PC-9 (cell line): ENCODE measurements at regions not wholly inside any gene's neighbourhood (a gene's known extent, or its start where the extent isn't known, plus 50 kb on each side); places are given as distances from the start of the nearest gene placed in this dataset.

Experiments
- BruUV-seq: library from RNA; stranded (reverse); fragments of 400-500 nt; replicated peaks from 2 replicates; lab custom pipeline; 2021; lab: Mats Ljungman, UMichigan
- CTCF ChIA-PET: fragments of 300-600 bp; sonication (Branson Sonifier 250); formaldehyde crosslinking; loops from one replicate; lab custom pipeline; 2022; ENCODE audit warnings: antibody characterized with exemption; lab: Charles Lee
- POLR2A ChIA-PET: fragments of 300-600 bp; sonication (Branson Sonifier 250); formaldehyde crosslinking; loops from one replicate; lab custom pipeline; 2022; ENCODE audit warnings: antibody characterized with exemption; ENCODE audit not compliant: unreplicated experiment; lab: Charles Lee
- DNase-seq, 2 experiments: peaks; one replicate each; pipeline versions ENCODE4 v3.0.0 to v3.0.0-alpha.2; 2015 to 2022; ENCODE audit warnings: mixed read lengths in 1 of 2
- H2AFZ ChIP-seq: fragments of 200-600 bp; sonication (generic); 2 replicates; pipeline ENCODE4 v1.8.1; 2017; ENCODE audit warnings: antibody characterized with exemption
- H3F3A ChIP-seq: fragments of 200-600 bp; sonication (generic); 2 replicates; pipeline ENCODE4 v1.8.1; 2017; ENCODE audit warnings: antibody characterized with exemption, mild to moderate bottlenecking, low read depth; ENCODE audit not compliant: insufficient read depth
- H3K27ac ChIP-seq: fragments of 200-600 bp; sonication (generic); 2 replicates; pipeline ENCODE4 v1.6.1; 2016; ENCODE audit warnings: mixed run types
- H3K27me3 ChIP-seq: fragments of 200-600 bp; sonication (generic); 2 replicates; pipeline ENCODE4 v1.6.1; 2016; ENCODE audit warnings: low read depth, mixed run types; ENCODE audit not compliant: insufficient read depth
- H3K36me3 ChIP-seq: fragments of 200-600 bp; sonication (generic); 2 replicates; pipeline ENCODE4 v1.6.1; 2016; ENCODE audit warnings: low read depth, mixed run types
- H3K4me1 ChIP-seq: fragments of 200-600 bp; sonication (generic); replicated peaks from 2 replicates; pipeline ENCODE4 v1.6.1; 2016; ENCODE audit warnings: mixed run types; ENCODE audit not compliant: insufficient read depth
- H3K4me2 ChIP-seq: fragments of 200-600 bp; sonication (generic); 2 replicates; pipeline ENCODE4 v1.6.1; 2017; ENCODE audit warnings: mixed run types
- H3K4me3 ChIP-seq: fragments of 200-600 bp; sonication (generic); 2 replicates; pipeline ENCODE4 v1.6.1; 2016; ENCODE audit warnings: mixed run types
- H3K79me2 ChIP-seq: fragments of 200-600 bp; sonication (generic); 2 replicates; pipeline ENCODE4 v1.6.1; 2017; ENCODE audit warnings: low read depth, mixed run types
- H3K9me2 ChIP-seq: fragments of 200-600 bp; sonication (generic); 2 replicates; pipeline ENCODE4 v1.8.1; 2017; ENCODE audit warnings: mild to moderate bottlenecking; ENCODE audit not compliant: insufficient read depth
- H3K9me3 ChIP-seq: fragments of 200-600 bp; sonication (generic); 2 replicates; pipeline ENCODE4 v1.8.1; 2016; ENCODE audit warnings: low read depth; ENCODE audit not compliant: insufficient read depth
- H4K20me1 ChIP-seq: fragments of 200-600 bp; sonication (generic); 2 replicates; pipeline ENCODE4 v1.8.1; 2017; ENCODE audit not compliant: insufficient read depth
- EZH2 ChIP-seq: fragments of 200-600 bp; sonication (generic); IDR thresholded peaks from 2 replicates; pipeline ENCODE4 v1.8.0; 2017; ENCODE audit warnings: antibody characterized with exemption, low read depth
- intact Hi-C: fragments of 100-400 bp; cut with micrococcal nuclease; formaldehyde crosslinking; loops from one replicate; pipeline ENCODE4 v1.10.0; 2022; ENCODE audit not compliant: unreplicated experiment
- TF ChIP-seq, protein P1 (sequence below): fragments of 200-600 bp; sonication (generic); conservative IDR thresholded peaks from 2 replicates; pipeline ENCODE4 v1.6.1; 2017; ENCODE audit warnings: mixed run types, antibody characterized with exemption, mild to moderate bottlenecking, moderate library complexity

DNA sequence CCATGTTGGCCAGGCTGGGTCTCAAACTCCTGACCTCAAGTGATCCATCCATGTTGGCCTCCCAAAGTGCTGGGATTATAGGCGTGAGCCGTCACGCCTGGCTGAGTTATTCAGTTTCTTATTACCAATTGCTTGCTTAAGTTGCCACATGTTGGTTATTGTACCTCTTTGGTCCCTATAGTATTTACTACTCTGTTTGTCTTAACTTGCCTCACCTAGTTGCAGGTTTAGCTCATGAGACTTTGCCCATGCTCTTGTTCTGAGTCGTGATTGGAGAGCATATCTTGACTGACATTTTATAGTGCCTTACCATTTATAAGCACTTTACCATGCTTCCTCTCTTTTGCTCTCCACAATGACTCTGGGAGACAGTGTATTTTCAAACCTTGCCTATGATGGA, 134.2 kb upstream of the HDGFL1 start:
- H3K36me3 ChIP-seq, result no peaks in the 10 kb centered on the region
- TF ChIP-seq, protein P1, sequence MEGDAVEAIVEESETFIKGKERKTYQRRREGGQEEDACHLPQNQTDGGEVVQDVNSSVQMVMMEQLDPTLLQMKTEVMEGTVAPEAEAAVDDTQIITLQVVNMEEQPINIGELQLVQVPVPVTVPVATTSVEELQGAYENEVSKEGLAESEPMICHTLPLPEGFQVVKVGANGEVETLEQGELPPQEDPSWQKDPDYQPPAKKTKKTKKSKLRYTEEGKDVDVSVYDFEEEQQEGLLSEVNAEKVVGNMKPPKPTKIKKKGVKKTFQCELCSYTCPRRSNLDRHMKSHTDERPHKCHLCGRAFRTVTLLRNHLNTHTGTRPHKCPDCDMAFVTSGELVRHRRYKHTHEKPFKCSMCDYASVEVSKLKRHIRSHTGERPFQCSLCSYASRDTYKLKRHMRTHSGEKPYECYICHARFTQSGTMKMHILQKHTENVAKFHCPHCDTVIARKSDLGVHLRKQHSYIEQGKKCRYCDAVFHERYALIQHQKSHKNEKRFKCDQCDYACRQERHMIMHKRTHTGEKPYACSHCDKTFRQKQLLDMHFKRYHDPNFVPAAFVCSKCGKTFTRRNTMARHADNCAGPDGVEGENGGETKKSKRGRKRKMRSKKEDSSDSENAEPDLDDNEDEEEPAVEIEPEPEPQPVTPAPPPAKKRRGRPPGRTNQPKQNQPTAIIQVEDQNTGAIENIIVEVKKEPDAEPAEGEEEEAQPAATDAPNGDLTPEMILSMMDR, result no peak
- TF ChIP-seq EZH2, result no peak
- H3K27ac ChIP-seq, result no peak overlapping the region
- H2AFZ ChIP-seq, result no peak overlapping the region
- H4K20me1 ChIP-seq, result no peaks in the 10 kb centered on the region
- no peak for DNase-seq
- no peaks in the 10 kb centered on the region for H3K79me2 ChIP-seq
- no TSS peak for BruUV-seq
- no peaks in the 10 kb centered on the region for H3K4me1 ChIP-seq
- H3F3A ChIP-seq, result no peaks in the 10 kb centered on the region
- no peaks in the 10 kb centered on the region for H3K27me3 ChIP-seq
- ChIA-PET POLR2A (no interaction called here), CTCF (no interaction called here)
- no peak overlapping the region for H3K4me3 ChIP-seq
- H3K9me3 ChIP-seq, result no peaks in the 10 kb centered on the region
- H3K9me2 ChIP-seq, result no peaks in the 10 kb centered on the region
- no peak overlapping the region for H3K4me2 ChIP-seq
- intact Hi-C loops, result no loop called here

DNA sequence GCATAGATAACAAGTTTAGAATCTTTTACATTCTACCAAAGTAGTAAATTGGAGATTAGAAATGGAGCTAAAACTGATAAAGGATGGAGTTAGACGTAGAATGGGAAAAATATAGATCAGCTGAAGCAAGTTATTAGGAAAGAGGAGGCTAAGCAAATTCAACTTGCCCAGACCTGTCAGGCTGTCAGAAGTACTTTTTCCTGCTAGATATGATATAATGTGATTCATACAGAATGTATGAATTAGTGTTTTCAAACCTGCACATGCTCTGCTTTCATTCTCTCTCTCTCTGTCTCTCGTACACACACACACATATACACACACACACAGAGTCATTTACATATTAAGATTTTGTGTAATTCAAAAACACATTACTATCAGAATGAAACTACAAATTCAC, 133.2 kb upstream of the HDGFL1 start:
- Histone ChIP-seq H2AFZ (no peak overlapping the region), H3K36me3 (no peaks in the 10 kb centered on the region), H3K4me3 (no peak overlapping the region), H4K20me1 (no peaks in the 10 kb centered on the region), H3K4me2 (no peak overlapping the region), H3K4me1 (no peaks in the 10 kb centered on the region), H3K27me3 (no peaks in the 10 kb centered on the region), H3K27ac (no peak overlapping the region), H3K9me2 (no peaks in the 10 kb centered on the region), H3F3A (no peaks in the 10 kb centered on the region), H3K79me2 (no peaks in the 10 kb centered on the region), H3K9me3 (no peaks in the 10 kb centered on the region)
- TF ChIP-seq, protein P1, result no peak
- no peak for TF ChIP-seq EZH2
- ChIA-PET CTCF (no interaction called here), POLR2A (no interaction called here)
- no TSS peak for BruUV-seq
- intact Hi-C loops, result no loop called here
- no peak for DNase-seq

DNA sequence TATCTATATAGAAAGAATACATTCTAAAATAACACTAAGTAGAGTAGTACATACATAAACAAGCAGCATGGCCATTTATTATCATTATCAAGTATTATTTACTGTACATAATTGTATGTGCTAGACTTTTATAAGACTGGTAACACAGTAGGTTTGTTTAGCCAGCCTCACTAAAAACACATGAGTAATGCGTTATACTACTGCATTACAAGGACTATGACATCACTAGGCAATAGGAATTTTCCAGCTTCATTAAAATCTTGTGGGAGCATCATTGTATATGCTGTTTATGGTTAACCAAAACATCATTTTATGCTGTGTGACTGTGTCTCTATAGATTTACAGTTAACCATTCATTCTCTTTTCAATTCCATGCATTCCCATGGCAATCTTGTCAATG, 131.7 kb upstream of the HDGFL1 start:
- no peaks in the 10 kb centered on the region for H3K27me3 ChIP-seq
- H2AFZ ChIP-seq, result no peak overlapping the region
- H3K79me2 ChIP-seq, result no peaks in the 10 kb centered on the region
- intact Hi-C loops, result no loop called here
- H3K4me2 ChIP-seq, result no peak overlapping the region
- H3K36me3 ChIP-seq, result no peaks in the 10 kb centered on the region
- no peak overlapping the region for H3K27ac ChIP-seq
- DNase-seq, result no peak
- no peak overlapping the region for H3K4me3 ChIP-seq
- no peaks in the 10 kb centered on the region for H3F3A ChIP-seq
- ChIA-PET CTCF (no interaction called here), POLR2A (no interaction called here)
- H3K9me3 ChIP-seq, result no peaks in the 10 kb centered on the region
- no peaks in the 10 kb centered on the region for H4K20me1 ChIP-seq
- no peak for TF ChIP-seq EZH2
- TF ChIP-seq, protein P1, result no peak
- no peaks in the 10 kb centered on the region for H3K9me2 ChIP-seq
- BruUV-seq, result no TSS peak
- H3K4me1 ChIP-seq, result no peaks in the 10 kb centered on the region
